Neutrophil (primary cell): ENCODE measurements at regions not wholly inside any gene's neighbourhood (a gene's known extent, or its start where the extent isn't known, plus 50 kb on each side); places are given as distances from the start of the nearest gene placed in this dataset.

ENCODE experiments used
- H3K27ac ChIP-seq: fragments of 200-600 bp; sonication (generic); 2 replicates; pipeline ENCODE4 v1.5.1; 2016; ENCODE audit warnings: mild to moderate bottlenecking, moderate library complexity
- H3K27me3 ChIP-seq: fragments of 200-600 bp; sonication (generic); 2 replicates; pipeline ENCODE4 v1.6.0; 2016; ENCODE audit warnings: mild to moderate bottlenecking
- H3K36me3 ChIP-seq: fragments of 200-600 bp; sonication (generic); 2 replicates; pipeline ENCODE4 v1.5.1; 2017
- H3K4me1 ChIP-seq, 2 experiments: fragments of 200-600 bp in 1 of 2; sonication (generic) in 1 of 2; 1 replicate in 1 of 2; 2 replicates in 1 of 2; pipeline versions ENCODE4 v1.5.1 to v1.6.1; 2013 to 2016; ENCODE audit warnings: low read depth in 1 of 2, low read length in 1 of 2, mild to moderate bottlenecking in 1 of 2, moderate library complexity in 1 of 2; ENCODE audit not compliant: control insufficient read depth in 1 of 2, insufficient read depth in 1 of 2
- H3K4me3 ChIP-seq, 2 experiments: fragments of 200-600 bp in 1 of 2; sonication (generic) in 1 of 2; 1 replicate in 1 of 2; 2 replicates in 1 of 2; pipeline ENCODE4 v1.5.1; 2013 to 2016; ENCODE audit warnings: low read depth in 1 of 2, low read length in 1 of 2, mild to moderate bottlenecking in 1 of 2, moderate library complexity in 1 of 2
- H3K9me3 ChIP-seq: fragments of 200-600 bp; sonication (generic); 2 replicates; pipeline ENCODE4 v1.5.1; 2016
- CTCF ChIP-seq: fragments of 200-600 bp; sonication (generic); IDR thresholded peaks from 2 replicates; pipeline ENCODE4 v1.5.1; 2016; ENCODE audit warnings: antibody characterized with exemption

- Histone ChIP-seq H3K36me3 (no peaks in the 10 kb centered on the region), H3K4me1 (no peaks in the 10 kb centered on the region), H3K27me3 (no peaks in the 10 kb centered on the region), H3K4me3 (no peak overlapping the region), H3K9me3 (no peaks in the 10 kb centered on the region), H3K27ac (no peak overlapping the region)
- no peak for TF ChIP-seq CTCF
Observed at GRCh38 chr5:54851449-54851848, 133.9 kb downstream of the ESM1 start.

- no peak overlapping the region for H3K27ac ChIP-seq
- H3K27me3 ChIP-seq, result no peaks in the 10 kb centered on the region
- H3K9me3 ChIP-seq, result no peaks in the 10 kb centered on the region
- no peaks in the 10 kb centered on the region for H3K36me3 ChIP-seq
- H3K4me1 ChIP-seq, result peaks cover 7 to 9% of the 10 kb centered on the region in 2 experiments
- TF ChIP-seq CTCF, result no peak
- H3K4me3 ChIP-seq, result no peak overlapping the region
Observed at GRCh38 chr5:54848581-54848980, 136.8 kb downstream of the ESM1 start.

DNA sequence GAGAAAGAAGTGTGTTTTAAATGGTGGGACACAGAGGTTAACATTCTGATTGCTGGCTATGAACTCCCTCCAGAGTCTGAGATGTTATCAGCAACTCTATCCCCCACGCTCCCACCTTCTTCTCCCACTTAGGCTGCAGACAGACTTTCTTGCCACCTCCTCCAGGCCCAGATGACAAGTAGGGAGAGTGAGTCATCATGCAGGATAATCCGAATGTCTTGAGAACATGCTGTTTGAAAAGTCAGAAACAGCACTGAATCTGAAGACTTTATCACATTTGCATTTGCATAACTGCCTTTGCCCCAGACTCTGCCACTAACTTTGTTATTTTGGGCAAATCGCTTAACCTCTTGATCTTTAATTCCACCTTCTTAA lies 139.8 kb downstream of the ESM1 start:
- no peaks in the 10 kb centered on the region for H3K36me3 ChIP-seq

GRCh38 chr5:54844905-54845566 lies 140.4 kb downstream of the ESM1 start:
- no peaks in the 10 kb centered on the region for H3K36me3 ChIP-seq
- no peaks in the 10 kb centered on the region for H3K27me3 ChIP-seq
- H3K27ac ChIP-seq, result peak overlapping the region; percentile 49
- H3K4me1 ChIP-seq, result peaks cover 7 to 9% of the 10 kb centered on the region in 2 experiments
- peak; percentile 67 for TF ChIP-seq CTCF
- no peaks in the 10 kb centered on the region for H3K9me3 ChIP-seq
- peak overlapping the region in 1 of 2 experiments; percentile 13 for H3K4me3 ChIP-seq

More for the DNA sequence above, 139.8 kb downstream of the ESM1 start:
- Histone ChIP-seq H3K4me3 (no peak overlapping the region), H3K4me1 (peaks cover 7 to 9% of the 10 kb centered on the region in 2 experiments), H3K27ac (no peak overlapping the region), H3K27me3 (no peaks in the 10 kb centered on the region), H3K9me3 (no peaks in the 10 kb centered on the region)
- TF ChIP-seq CTCF, result peak; percentile 33

- H3K27me3 ChIP-seq, result no peaks in the 10 kb centered on the region
- H3K27ac ChIP-seq, result no peak overlapping the region
- H3K9me3 ChIP-seq, result no peaks in the 10 kb centered on the region
- no peak overlapping the region for H3K4me3 ChIP-seq
- H3K4me1 ChIP-seq, result peaks cover 7 to 9% of the 10 kb centered on the region in 2 experiments
- no peak for TF ChIP-seq CTCF
- no peaks in the 10 kb centered on the region for H3K36me3 ChIP-seq
Observed at GRCh38 chr5:54844266-54844665, 141.1 kb downstream of the ESM1 start.
